Astrocyte (in vitro differentiated cells and primary cell): ENCODE measurements at regions not wholly inside any gene's neighbourhood (a gene's known extent, or its start where the extent isn't known, plus 50 kb on each side); places are given as distances from the start of the nearest gene placed in this dataset.

Experiments used
- CTCF ChIP-seq: IDR thresholded peaks from 2 replicates; pipeline ENCODE4 v1.5.1; 2011; ENCODE audit warnings: low read depth, mild to moderate bottlenecking, inconsistent platforms, low read length, moderate library complexity; ENCODE audit not compliant: insufficient read depth
- EZH2 ChIP-seq: IDR thresholded peaks from 2 replicates; pipeline ENCODE4 v1.6.1; 2012; ENCODE audit warnings: mild to moderate bottlenecking, low read length, inconsistent platforms; ENCODE audit not compliant: insufficient read depth

- TF ChIP-seq CTCF (no peak), EZH2 (no peak)
Observed at GRCh38 chr9:116062206-116062550, 91.4 kb upstream of the PAPPA start.
